Neural cell (in vitro differentiated cells): ENCODE measurements at regions not wholly inside any gene's neighbourhood (a gene's known extent, or its start where the extent isn't known, plus 50 kb on each side); places are given as distances from the start of the nearest gene placed in this dataset.

Experiments used
- CTCF ChIP-seq: fragments of 450-650 bp; IDR thresholded peaks from 2 replicates; pipeline ENCODE4 v1.5.1; 2014; ENCODE audit warnings: antibody characterized with exemption, mild to moderate bottlenecking, moderate library complexity; ENCODE audit not compliant: poor library complexity, severe bottlenecking
- EP300 ChIP-seq: fragments of 450-650 bp; conservative IDR thresholded peaks from 2 replicates; pipeline ENCODE4 v1.6.1; 2014; ENCODE audit warnings: antibody characterized with exemption, mild to moderate bottlenecking, moderate library complexity; ENCODE audit not compliant: poor library complexity, severe bottlenecking
- EZH2 ChIP-seq: fragments of 200-600, 300-800 bp; shearing (Covaris generic), sonication (generic); IDR thresholded peaks from 2 replicates; pipeline ENCODE4 v1.6.1; 2014; ENCODE audit warnings: antibody characterized with exemption, low read length, borderline replicate concordance, mild to moderate bottlenecking; ENCODE audit not compliant: insufficient read depth, poor library complexity, severe bottlenecking
- POLR2AphosphoS5 ChIP-seq: IDR thresholded peaks from 2 replicates; pipeline ENCODE4 v1.6.1; 2012
- TAF1 ChIP-seq: IDR thresholded peaks from 2 replicates; pipeline ENCODE4 v1.6.1; 2012; ENCODE audit warnings: low read depth

GRCh38 chr7:142443216-142444010 lies 185.6 kb upstream of the PRSS58 start:
- TF ChIP-seq EZH2 (no peak), EP300 (no peak), CTCF (no peak), POLR2AphosphoS5 (no peak), TAF1 (no peak)
